ENCODE measurements at regions not wholly inside any gene's neighbourhood (a gene's known extent, or its start where the extent isn't known, plus 50 kb on each side); places are given as distances from the start of the nearest gene placed in this dataset.

DNA sequence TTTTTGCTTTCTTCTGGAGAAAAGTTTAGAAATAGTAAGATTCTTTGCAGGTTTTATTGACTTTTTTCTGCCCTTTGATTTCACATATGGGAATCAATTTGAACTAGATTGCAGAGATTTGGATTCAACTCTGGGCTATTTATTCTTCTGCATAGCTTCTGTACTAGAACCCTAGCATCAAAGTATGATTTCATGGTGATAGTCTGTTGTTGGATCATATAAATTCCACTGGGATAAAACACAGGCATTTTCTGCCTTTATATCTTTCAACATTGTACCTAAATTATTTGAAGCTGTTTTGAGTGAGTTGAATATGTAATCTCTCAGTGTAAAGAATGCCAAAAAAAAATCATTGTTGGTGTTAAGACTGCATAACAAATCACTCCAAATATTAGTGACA lies 458.4 kb upstream of the MPDZ start:
- no peak for TF ChIP-seq CTCF (IDR thresholded peaks at IDR 0.05)
- no peak for TF ChIP-seq POLR2A (IDR thresholded peaks at IDR 0.05)

Measured in uterus (tissue), 2 donors.